ENCODE measurements at regions not wholly inside any gene's neighbourhood (a gene's known extent, or its start where the extent isn't known, plus 50 kb on each side); places are given as distances from the start of the nearest gene placed in this dataset.
"Not testable (repeated sequence)": the region's sequence is repeated elsewhere in the genome, so short reads cannot be mapped to it uniquely, and the experiment has no call there.

GRCh38 chr13:78129359-78129758 is 210.7 kb upstream of the EDNRB start:
- Mint-ChIP-seq H3K4me3 (no peak overlapping the region), H3K27me3 (peaks cover 14 to 20% of the 10 kb centered on the region in 2 donors), H3K36me3 (no peaks in the 10 kb centered on the region), H3K4me1 (no peaks in the 10 kb centered on the region), H3K27ac (no peak overlapping the region), H3K9me3 (no peaks in the 10 kb centered on the region)
- H3K4me1 ChIP-seq (ENCODE audit: control insufficient read depth in 1 of 2, extremely low read depth in 1 of 2, insufficient read depth in 2 of 2, low read length in 2 of 2): no peaks in the 10 kb centered on the region
- H3K9me3 ChIP-seq: no peaks in the 10 kb centered on the region
- CTCF ChIA-PET: interaction anchor here in 1 of 2 donors (2.1 kb wide), 1 partner anchor 8 kb away, joined by 12 read pairs; no protein-coding TSS in a partner anchor
- H3K27ac ChIP-seq (ENCODE audit: low read length): no peak overlapping the region
- no peaks in the 10 kb centered on the region for H3K27me3 ChIP-seq (replicated peaks in 1 of 2; ENCODE audit: control insufficient read depth in 2 of 2, extremely low read depth in 1 of 2, insufficient read depth in 2 of 2, low read length in 1 of 2)
- H3K4me3 ChIP-seq (ENCODE audit: control insufficient read depth in 1 of 2, extremely low read depth in 1 of 2, low read length in 1 of 2): no peak overlapping the region
- ATAC-seq (replicated peaks in 1 of 4) (no peak), DNase-seq (no peak)
- POLR2A ChIA-PET: no interaction called here
- no peaks in the 10 kb centered on the region for H3K36me3 ChIP-seq (ENCODE audit: control insufficient read depth in 2 of 2, extremely low read depth in 1 of 2, insufficient read depth in 1 of 2, low read length in 1 of 2)

- 85% methylated on average over 9 of the region's 13 CpGs for WGBS (ENCODE audit: insufficient coverage)
- no peak overlapping the region for H3K27ac ChIP-seq (ENCODE audit: low read length)
- ChIA-PET POLR2A (interaction anchor here in 1 of 2 donors (0.7 kb wide), 1 partner anchor 1145 kb away, joined by 6 read pairs; no protein-coding TSS in a partner anchor), CTCF (interaction anchor here (0.5 to 1.7 kb wide), 41 partner anchors 8 to 1324 kb away, joined by 3 to 31 read pairs (median 3); no protein-coding TSS in a partner anchor)
- H3K9me3 Mint-ChIP-seq: no peaks in the 10 kb centered on the region
- H3K4me3 ChIP-seq (ENCODE audit: control insufficient read depth in 1 of 2, extremely low read depth in 1 of 2, low read length in 1 of 2): no peak overlapping the region
- no peaks in the 10 kb centered on the region for H3K36me3 ChIP-seq (ENCODE audit: control insufficient read depth in 2 of 2, extremely low read depth in 1 of 2, insufficient read depth in 1 of 2, low read length in 1 of 2)
- ATAC-seq (replicated peaks in 1 of 4) (no peak), DNase-seq (peak in 20 of 35 experiments; percentile 1 to 70 (median 12))
- peaks cover 0 to 4% (median 3%) of the 10 kb centered on the region in 3 donors for H3K4me1 Mint-ChIP-seq
- peaks cover 0 to 3% of the 10 kb centered on the region in 2 experiments for H3K27me3 ChIP-seq (replicated peaks in 1 of 2; ENCODE audit: control insufficient read depth in 2 of 2, extremely low read depth in 1 of 2, insufficient read depth in 2 of 2, low read length in 1 of 2)
- peaks cover 8 to 30% of the 10 kb centered on the region in 2 donors for H3K27me3 Mint-ChIP-seq
- H3K9me3 ChIP-seq: no peaks in the 10 kb centered on the region
- no peaks in the 10 kb centered on the region for H3K36me3 Mint-ChIP-seq
- H3K4me3 Mint-ChIP-seq: no peak overlapping the region
- H3K27ac Mint-ChIP-seq: no peak overlapping the region
- H3K4me1 ChIP-seq (ENCODE audit: control insufficient read depth in 1 of 2, extremely low read depth in 1 of 2, insufficient read depth in 2 of 2, low read length in 2 of 2): no peaks in the 10 kb centered on the region
These were observed 203.1 kb upstream of the EDNRB start for GRCh38 chr13:78121459-78122348.

- CTCF ChIA-PET: interaction anchor here (0.5 to 1.7 kb wide), 42 partner anchors 8 to 1501 kb away, joined by 3 to 31 read pairs (median 3); no protein-coding TSS in a partner anchor
- peaks cover 0 to 3% of the 10 kb centered on the region in 2 experiments for H3K27me3 ChIP-seq (replicated peaks in 1 of 2; ENCODE audit: control insufficient read depth in 2 of 2, extremely low read depth in 1 of 2, insufficient read depth in 2 of 2, low read length in 1 of 2)
- 71% methylated on average over 1 of the region's 3 CpGs for WGBS (ENCODE audit: insufficient coverage)
- H3K27ac ChIP-seq (ENCODE audit: low read length): no peak overlapping the region
- Mint-ChIP-seq H3K4me1 (peaks cover 0 to 4% (median 3%) of the 10 kb centered on the region in 3 donors), H3K9me3 (no peaks in the 10 kb centered on the region), H3K36me3 (no peaks in the 10 kb centered on the region), H3K27ac (no peak overlapping the region), H3K4me3 (no peak overlapping the region), H3K27me3 (peaks cover 10 to 33% of the 10 kb centered on the region in 2 donors)
- H3K36me3 ChIP-seq (ENCODE audit: control insufficient read depth in 2 of 2, extremely low read depth in 1 of 2, insufficient read depth in 1 of 2, low read length in 1 of 2): no peaks in the 10 kb centered on the region
- no peaks in the 10 kb centered on the region for H3K9me3 ChIP-seq
- H3K4me1 ChIP-seq (ENCODE audit: control insufficient read depth in 1 of 2, extremely low read depth in 1 of 2, insufficient read depth in 2 of 2, low read length in 2 of 2): no peaks in the 10 kb centered on the region
- DNase-seq: no peak
- POLR2A ChIA-PET: interaction anchor here in 1 of 2 donors (0.6 to 0.7 kb wide), 2 partner anchors 1144 to 1433 kb away, joined by 3 to 6 read pairs; no protein-coding TSS in a partner anchor
- H3K4me3 ChIP-seq (ENCODE audit: control insufficient read depth in 1 of 2, extremely low read depth in 1 of 2, low read length in 1 of 2): no peak overlapping the region
- no peak for ATAC-seq (replicated peaks in 1 of 4)
These were observed 202.4 kb upstream of the EDNRB start for GRCh38 chr13:78121001-78121400.

- H3K36me3 Mint-ChIP-seq; H3K4me1 ChIP-seq (ENCODE audit: control insufficient read depth in 1 of 2, extremely low read depth in 1 of 2, insufficient read depth in 2 of 2, low read length in 2 of 2); H3K36me3 ChIP-seq (ENCODE audit: control insufficient read depth in 2 of 2, extremely low read depth in 1 of 2, insufficient read depth in 1 of 2, low read length in 1 of 2); H3K4me3 ChIP-seq (ENCODE audit: control insufficient read depth in 1 of 2, extremely low read depth in 1 of 2, low read length in 1 of 2); H3K9me3 Mint-ChIP-seq; ATAC-seq (replicated peaks in 1 of 4); H3K27ac Mint-ChIP-seq; H3K9me3 ChIP-seq; H3K27ac ChIP-seq (ENCODE audit: low read length); H3K27me3 ChIP-seq (replicated peaks in 1 of 2; ENCODE audit: control insufficient read depth in 2 of 2, extremely low read depth in 1 of 2, insufficient read depth in 2 of 2, low read length in 1 of 2); DNase-seq; POLR2A ChIA-PET; H3K4me1 Mint-ChIP-seq; H3K4me3 Mint-ChIP-seq: not testable (repeated sequence)
- no CpG with 5 or more reads among the region's 1 CpG for WGBS (ENCODE audit: insufficient coverage)
- CTCF ChIA-PET: interaction anchor here (1.0 to 1.7 kb wide), 8 partner anchors 7 to 527 kb away, joined by 3 to 31 read pairs (median 5); no protein-coding TSS in a partner anchor
- H3K27me3 Mint-ChIP-seq: peaks cover 11 to 33% of the 10 kb centered on the region in 2 donors
These were observed 201.5 kb upstream of the EDNRB start for GRCh38 chr13:78120144-78120543.

GRCh38 chr13:78117070-78117469 is 198.4 kb upstream of the EDNRB start:
- H3K36me3 ChIP-seq (ENCODE audit: control insufficient read depth in 2 of 2, extremely low read depth in 1 of 2, insufficient read depth in 1 of 2, low read length in 1 of 2); POLR2A ChIA-PET; H3K27ac ChIP-seq (ENCODE audit: low read length); H3K4me1 Mint-ChIP-seq; CTCF ChIA-PET; H3K27me3 ChIP-seq (replicated peaks in 1 of 2; ENCODE audit: control insufficient read depth in 2 of 2, extremely low read depth in 1 of 2, insufficient read depth in 2 of 2, low read length in 1 of 2); H3K9me3 ChIP-seq; H3K4me3 Mint-ChIP-seq; DNase-seq; H3K27ac Mint-ChIP-seq; ATAC-seq (replicated peaks in 1 of 4); H3K36me3 Mint-ChIP-seq; H3K4me1 ChIP-seq (ENCODE audit: control insufficient read depth in 1 of 2, extremely low read depth in 1 of 2, insufficient read depth in 2 of 2, low read length in 2 of 2); H3K4me3 ChIP-seq (ENCODE audit: control insufficient read depth in 1 of 2, extremely low read depth in 1 of 2, low read length in 1 of 2): not testable (repeated sequence)
- no CpG with 5 or more reads among the region's 2 CpGs for WGBS (ENCODE audit: insufficient coverage)
- H3K27me3 Mint-ChIP-seq: peaks cover 13 to 23% of the 10 kb centered on the region in 2 donors
- H3K9me3 Mint-ChIP-seq: peaks cover 7 to 16% (median 9%) of the 10 kb centered on the region in 3 donors

GRCh38 chr13:78105656-78106055 is 187.0 kb upstream of the EDNRB start:
- H3K27me3 ChIP-seq (replicated peaks in 1 of 2; ENCODE audit: control insufficient read depth in 2 of 2, extremely low read depth in 1 of 2, insufficient read depth in 2 of 2, low read length in 1 of 2): no peaks in the 10 kb centered on the region
- H3K4me1 ChIP-seq (ENCODE audit: control insufficient read depth in 1 of 2, extremely low read depth in 1 of 2, insufficient read depth in 2 of 2, low read length in 2 of 2): no peaks in the 10 kb centered on the region
- Mint-ChIP-seq H3K36me3 (no peaks in the 10 kb centered on the region), H3K4me1 (no peaks in the 10 kb centered on the region), H3K27me3 (no peaks in the 10 kb centered on the region), H3K27ac (no peak overlapping the region), H3K9me3 (no peaks in the 10 kb centered on the region), H3K4me3 (no peak overlapping the region)
- H3K36me3 ChIP-seq (ENCODE audit: control insufficient read depth in 2 of 2, extremely low read depth in 1 of 2, insufficient read depth in 1 of 2, low read length in 1 of 2): no peaks in the 10 kb centered on the region
- H3K4me3 ChIP-seq (ENCODE audit: control insufficient read depth in 1 of 2, extremely low read depth in 1 of 2, low read length in 1 of 2): no peak overlapping the region
- H3K9me3 ChIP-seq: no peaks in the 10 kb centered on the region
- H3K27ac ChIP-seq (ENCODE audit: low read length): no peak overlapping the region
- ChIA-PET POLR2A (no interaction called here), CTCF (interaction anchor here in 1 of 2 donors (0.6 kb wide), 1 partner anchor 15 kb away, joined by 3 read pairs; no protein-coding TSS in a partner anchor)
- DNase-seq (no peak), ATAC-seq (replicated peaks in 1 of 4) (no peak)
